CD4-positive, alpha-beta T cell treated with Interferon alpha-2 for 1 hour (primary cell): ENCODE measurements at regions not wholly inside any gene's neighbourhood (a gene's known extent, or its start where the extent isn't known, plus 50 kb on each side); places are given as distances from the start of the nearest gene placed in this dataset.
A peak's percentile ranks its signal among the peaks of the same experiment; 100 is the strongest.

Experiments used
- DNase-seq, 2 donors: peaks; one replicate each; pipeline ENCODE4 v3.0.0-alpha.2; 2020 to 2022

- DNase-seq, result no peak
Observed at GRCh38 chr5:54705994-54706653, 188.6 kb downstream of the SNX18 start.

- DNase-seq, result no peak
Observed at GRCh38 chr5:54704825-54705224, 187.3 kb downstream of the SNX18 start.

GRCh38 chr5:54704333-54704732 lies 186.8 kb downstream of the SNX18 start:
- DNase-seq, result no peak

DNA sequence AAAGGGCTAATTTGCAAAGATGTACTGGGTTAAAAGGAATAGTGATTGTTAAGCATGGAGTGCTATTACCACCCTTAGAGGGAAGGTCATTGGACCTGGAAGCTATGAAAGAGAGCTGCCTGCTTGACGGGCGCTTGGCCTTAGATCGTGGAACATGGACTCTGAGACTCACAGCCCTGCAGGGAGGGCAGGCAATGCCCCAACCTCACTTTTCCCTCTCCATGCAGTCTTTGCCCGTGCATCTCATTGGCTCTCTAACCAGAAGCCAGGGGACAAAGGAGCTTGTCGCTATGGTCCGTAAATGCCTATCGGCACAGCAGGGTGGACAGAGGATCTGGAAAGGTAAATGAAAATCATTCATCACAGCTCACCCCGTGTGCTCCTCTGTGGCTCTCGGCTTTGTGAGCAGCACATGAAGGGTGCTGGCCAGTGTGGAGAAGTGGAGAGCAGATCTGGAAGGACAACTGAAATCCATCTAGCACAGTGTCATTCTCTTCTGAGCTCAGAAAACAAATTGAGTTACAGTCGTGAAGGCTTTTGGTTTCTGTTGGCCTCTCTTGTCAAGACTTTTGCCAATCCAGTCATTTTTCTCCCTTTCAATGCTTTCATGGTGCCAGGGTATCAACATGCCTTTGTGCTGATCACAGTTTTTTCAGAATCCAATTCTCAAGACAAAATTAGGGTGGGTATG lies 186.2 kb downstream of the SNX18 start:
- no peak for DNase-seq

GRCh38 chr5:54703133-54703532 lies 185.6 kb downstream of the SNX18 start:
- DNase-seq, result no peak

GRCh38 chr5:54702470-54702869 lies 184.9 kb downstream of the SNX18 start:
- DNase-seq, result no peak

DNA sequence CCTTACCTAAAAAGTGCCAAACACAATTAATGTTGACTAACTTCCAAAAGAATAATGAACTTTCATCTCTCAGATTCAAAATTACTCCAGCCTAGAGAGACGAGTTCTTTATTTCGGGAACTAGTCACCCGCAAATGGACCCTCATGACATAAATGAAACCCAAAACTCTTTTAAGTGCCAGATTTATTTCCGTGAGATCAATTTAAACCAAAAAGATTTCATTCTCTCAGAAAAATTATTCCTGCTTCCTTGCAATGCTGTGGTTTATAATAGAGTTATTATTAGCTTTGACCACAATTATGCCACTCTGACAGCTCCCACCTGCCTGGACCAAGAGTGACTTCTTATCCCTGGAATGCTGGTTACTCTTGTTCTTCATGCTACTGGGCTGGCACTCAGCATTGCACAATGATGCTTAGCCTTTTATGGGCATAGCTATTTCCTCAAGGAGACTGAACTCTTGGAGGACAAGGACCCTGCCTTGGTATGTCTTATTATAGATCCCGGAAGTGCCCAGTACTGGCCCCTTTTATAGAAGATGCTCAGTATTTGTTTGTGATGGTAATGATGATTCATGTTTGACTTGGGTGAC lies 183.5 kb downstream of the SNX18 start:
- no peak for DNase-seq

- no peak for DNase-seq
Observed at GRCh38 chr5:54696931-54697330, 179.4 kb downstream of the SNX18 start.

DNA sequence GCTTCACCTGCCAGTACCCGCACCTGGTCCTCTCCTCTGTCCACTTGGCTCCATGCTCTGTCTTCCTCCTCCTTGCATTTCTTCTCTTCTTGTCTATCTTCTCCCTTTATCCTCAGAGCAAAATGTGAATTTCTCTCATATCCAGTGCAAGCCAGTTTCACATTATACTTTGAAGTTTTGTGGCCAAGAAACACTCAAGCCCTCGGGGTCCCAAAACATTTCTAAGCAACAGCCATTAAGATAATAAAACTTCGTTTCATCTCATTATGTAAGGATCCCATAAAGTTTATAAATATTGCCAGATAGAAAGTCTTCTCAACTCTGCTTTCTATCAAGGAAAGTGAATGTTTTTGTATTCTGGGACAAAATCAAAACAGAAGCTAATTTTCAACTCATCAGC lies 178.8 kb downstream of the SNX18 start:
- no peak for DNase-seq

DNA sequence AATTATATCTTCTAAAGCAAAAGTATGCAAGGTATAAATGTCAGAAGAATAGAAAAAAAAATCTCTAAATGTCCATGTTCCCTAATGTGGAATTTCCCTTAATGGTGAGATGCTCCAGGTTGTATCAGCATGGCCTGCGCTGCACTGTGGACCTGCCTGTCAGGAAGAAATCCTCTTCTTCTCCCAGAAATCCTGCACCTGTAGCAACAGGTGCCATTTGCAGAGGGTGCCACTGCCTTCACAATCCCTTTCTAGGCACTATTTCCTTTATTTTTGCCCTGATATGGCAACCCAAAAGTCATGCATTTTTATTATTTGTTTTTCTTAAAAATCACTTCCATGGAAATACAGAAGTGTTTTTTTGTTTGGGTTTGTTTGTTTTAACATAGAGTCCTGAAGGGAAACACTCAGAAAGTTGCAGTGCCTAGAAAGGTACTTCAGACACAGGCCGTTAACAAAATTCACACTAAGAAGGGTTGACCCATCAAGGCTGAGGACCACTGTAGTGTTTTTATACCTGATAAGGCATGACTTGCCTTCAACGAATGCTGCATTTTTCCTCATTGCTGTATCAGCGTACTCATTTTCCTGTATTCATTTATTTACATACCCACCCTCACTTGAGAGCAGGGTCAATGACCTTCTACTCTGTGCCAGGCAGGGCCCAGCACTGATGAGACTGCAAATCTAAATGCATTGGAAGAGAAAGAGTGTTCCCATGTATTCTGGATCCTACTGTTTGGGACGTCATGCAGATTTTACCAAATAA lies 177.8 kb downstream of the SNX18 start:
- DNase-seq, result no peak

- no peak for DNase-seq
Observed at GRCh38 chr5:54693936-54694657, 176.5 kb downstream of the SNX18 start.

- no peak for DNase-seq
Observed at GRCh38 chr5:54692631-54693030, 175.1 kb downstream of the SNX18 start.

DNA sequence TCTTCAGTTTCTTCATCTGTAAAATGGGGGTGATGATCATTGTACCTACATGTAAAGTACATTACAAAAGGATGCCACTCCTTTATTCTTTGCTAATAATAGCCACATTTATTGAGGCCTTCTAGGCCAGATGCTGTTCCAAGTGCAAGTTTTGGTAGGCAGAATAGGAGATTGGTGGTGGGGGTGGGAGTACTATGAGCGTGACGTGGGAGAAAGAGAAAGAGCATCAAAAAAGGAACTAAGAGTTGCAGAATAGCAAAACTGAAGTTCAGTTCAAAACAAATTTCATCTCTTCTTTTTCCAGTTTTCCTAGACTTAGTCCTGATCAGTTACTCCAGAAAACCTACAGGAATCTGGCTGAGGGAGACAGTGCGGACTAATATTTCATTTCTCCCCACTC lies 174.1 kb downstream of the SNX18 start:
- no peak for DNase-seq

DNA sequence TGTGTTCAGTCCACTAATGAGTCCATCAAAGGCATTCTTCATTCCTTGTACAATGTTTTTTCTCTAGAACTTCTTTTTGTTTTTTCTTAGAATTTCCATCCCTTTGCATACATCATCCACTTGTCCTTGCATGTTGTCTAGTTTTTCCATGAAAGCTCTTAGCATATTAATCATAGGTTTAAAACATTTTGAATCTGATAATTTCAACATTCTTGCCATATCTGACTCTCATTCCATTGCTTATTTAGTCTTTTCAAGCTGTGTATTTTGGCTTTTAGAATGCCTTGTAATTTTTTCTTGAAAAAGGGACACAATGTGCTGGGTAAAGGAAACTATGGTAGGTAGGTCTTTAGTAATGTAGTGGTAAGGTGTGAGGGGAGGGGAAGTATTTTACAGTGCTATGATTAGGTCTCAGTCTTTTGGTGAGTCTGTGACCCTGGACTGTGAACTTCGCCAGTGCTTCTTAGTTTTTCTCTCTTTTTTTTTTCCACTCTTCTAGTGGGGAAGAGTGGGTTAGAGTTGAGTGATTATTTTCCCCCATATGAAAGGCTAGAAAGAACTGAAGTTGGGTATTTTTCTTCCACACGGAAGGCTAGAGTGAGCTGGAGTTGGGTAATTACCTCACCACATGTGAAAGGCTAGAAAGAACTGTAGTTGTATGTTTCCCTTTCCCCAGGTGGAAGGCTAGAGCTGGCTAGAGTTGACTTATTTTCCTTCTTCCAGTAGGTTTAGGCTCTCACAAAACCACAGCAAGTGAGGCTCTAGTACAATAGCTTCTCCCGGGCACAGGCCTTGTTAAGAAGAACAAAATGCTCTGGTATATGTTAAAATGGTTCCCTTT lies 172.1 kb downstream of the SNX18 start:
- no peak for DNase-seq

DNA sequence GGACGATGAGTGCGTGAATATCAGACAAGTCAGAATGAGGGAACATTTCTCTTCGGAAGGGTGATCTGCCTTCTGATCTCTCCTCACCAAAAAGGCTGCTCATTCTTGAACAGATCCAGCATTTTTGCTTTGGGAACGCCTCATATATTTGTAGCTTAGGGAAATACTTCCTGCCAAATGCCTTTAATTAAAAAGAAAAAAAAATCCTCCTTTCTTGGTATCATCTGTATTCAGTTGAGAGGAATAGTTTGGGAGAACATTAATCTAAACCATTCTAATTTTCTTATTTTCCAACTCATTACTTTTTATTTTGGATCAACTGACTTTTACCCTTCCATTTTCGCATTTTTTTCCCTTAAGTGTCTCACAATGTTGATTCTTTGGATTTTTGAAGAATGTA lies 163.4 kb downstream of the SNX18 start:
- DNase-seq, result no peak

GRCh38 chr5:54679686-54680085 lies 162.1 kb downstream of the SNX18 start:
- no peak for DNase-seq

GRCh38 chr5:54678737-54679136 lies 161.2 kb downstream of the SNX18 start:
- DNase-seq, result no peak

DNA sequence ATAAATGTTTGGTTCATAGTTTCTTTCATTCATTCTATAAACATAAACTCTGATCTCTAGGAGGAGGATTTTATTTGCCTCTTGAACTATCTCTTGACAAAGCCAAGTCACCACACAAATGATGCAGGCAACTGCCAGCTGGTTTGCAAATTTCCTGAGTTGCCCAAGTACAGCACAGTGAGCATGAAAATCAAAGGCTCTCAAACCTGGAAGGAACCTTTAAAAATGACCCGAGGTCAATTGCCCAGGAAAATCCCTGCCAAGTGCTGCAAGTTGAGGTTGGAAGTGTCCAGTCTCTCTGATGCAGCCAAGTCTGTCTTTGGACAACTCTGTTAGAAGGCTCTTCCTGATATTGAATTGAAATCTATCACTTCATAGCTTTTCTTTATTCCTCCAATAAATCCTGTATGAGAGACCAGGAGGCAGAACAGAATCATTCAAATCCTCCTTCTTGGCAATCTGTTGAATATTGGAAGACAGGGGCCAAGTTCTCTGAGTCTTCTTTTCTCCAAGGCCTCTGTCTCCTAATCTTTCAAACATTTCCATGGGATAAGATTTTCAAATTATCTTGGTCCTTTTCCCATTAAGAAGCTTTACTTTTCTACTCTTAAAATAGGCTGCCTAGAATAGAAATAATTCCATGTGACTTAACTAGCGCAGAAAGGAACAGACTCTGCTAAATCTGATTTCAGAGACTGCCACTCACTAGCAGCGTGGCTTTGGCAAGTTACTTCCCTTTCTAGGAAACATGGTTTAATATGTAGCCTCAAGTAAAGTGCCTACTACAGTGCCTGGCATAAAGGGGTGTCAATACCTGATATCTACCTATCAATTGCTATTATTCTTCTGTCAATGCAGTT lies 159.2 kb downstream of the SNX18 start:
- no peak for DNase-seq

DNA sequence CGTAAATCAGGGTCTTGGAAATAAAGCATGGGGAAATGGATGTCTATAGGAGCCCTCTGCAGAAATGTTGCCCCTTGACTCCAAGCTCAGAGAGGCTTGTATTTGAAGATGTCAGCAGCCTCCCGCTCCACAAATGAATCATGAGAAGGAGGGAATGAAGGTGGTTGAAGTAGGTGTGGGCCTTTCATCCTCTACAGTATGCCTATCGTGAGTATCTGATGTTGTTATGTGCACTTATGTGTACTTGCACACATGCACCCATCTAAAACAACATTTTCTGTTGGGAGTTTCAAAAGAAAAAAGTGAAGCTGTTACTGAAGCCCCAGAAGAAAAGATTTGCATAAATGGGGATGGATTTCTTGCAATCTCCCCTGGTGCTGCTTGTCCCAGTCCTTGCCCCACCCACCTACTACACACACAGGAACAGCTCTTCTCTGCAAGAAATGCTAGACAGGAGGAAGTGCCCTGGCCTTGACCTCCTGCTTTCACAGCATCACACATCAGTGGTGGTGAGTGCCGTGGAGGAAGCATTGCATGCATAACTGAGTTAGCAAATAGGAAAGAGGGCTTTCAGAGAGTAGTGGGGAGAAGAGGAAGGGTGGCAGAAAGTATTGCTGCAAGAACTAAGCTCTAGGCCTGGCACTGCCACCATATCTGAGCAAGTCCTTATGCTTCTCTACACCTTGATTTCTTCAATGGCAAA lies 156.1 kb downstream of the SNX18 start:
- DNase-seq, result peak; percentile 57 to 77

DNA sequence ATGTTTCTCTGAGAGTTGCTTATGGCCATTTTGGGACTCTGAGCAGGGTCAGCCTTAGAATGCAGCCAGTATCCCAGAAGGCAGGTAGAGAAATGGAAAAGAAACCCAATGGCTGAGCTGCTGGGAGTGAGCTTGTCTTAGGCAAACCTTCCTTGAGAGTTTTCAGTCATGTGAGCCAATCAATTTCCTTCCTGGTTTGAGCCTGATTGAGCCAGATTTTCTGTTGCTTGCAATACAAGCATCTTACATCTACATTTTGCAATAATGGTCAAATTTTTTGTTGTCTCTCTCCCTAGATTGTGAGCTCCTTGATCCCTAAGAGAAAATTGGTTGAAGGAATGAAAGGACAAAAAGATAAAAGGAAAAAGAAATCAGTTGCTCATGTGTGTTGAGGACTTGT lies 155.3 kb downstream of the SNX18 start:
- no peak for DNase-seq
